Vagina (tissue), 2 donors: ENCODE measurements at regions not wholly inside any gene's neighbourhood (a gene's known extent, or its start where the extent isn't known, plus 50 kb on each side); places are given as distances from the start of the nearest gene placed in this dataset.

ENCODE experiments used
- DNase-seq, 2 donors: peaks; one replicate each; pipeline ENCODE4 v3.0.0-alpha.2; 2017; ENCODE audit errors: extremely low spot score in 2 of 2
- H3K27ac ChIP-seq: fragments of 200-600 bp; sonication (generic); one replicate; pipeline ENCODE4 v1.5.1; 2019
- H3K27me3 ChIP-seq: fragments of 200-600 bp; sonication (generic); one replicate; pipeline ENCODE4 v1.5.1; 2019
- H3K36me3 ChIP-seq, 2 donors: fragments of 200-600 bp; sonication (generic); one replicate each; pipeline ENCODE4 v1.5.1; 2017 to 2019
- H3K4me1 ChIP-seq: fragments of 200-600 bp; sonication (generic); one replicate; pipeline ENCODE4 v1.5.1; 2019
- H3K4me3 ChIP-seq, 2 donors: fragments of 200-600 bp; sonication (generic); 1 replicate in 1 of 2; 2 replicates in 1 of 2; pipeline ENCODE4 v1.5.1; 2016 to 2019
- H3K9me3 ChIP-seq: fragments of 200-600 bp; sonication (generic); one replicate; pipeline ENCODE4 v1.5.1; 2019
- POLR2A ChIP-seq, 2 donors: fragments of 450-650 bp; IDR thresholded peaks; one replicate each; pipeline ENCODE4 v1.6.1; 2017; ENCODE audit warnings: antibody characterized with exemption in 2 of 2, mild to moderate bottlenecking in 2 of 2, moderate library complexity in 2 of 2
- POLR2AphosphoS5 ChIP-seq, 2 donors: sonication (generic); formaldehyde crosslinking; IDR thresholded peaks; one replicate each; pipeline ENCODE4 v1.9.0; 2017; ENCODE audit warnings: antibody characterized with exemption in 2 of 2, mild to moderate bottlenecking in 2 of 2, low read depth in 1 of 2; ENCODE audit not compliant: insufficient read depth in 1 of 2
- intact Hi-C: fragments of 100-400 bp; cut with DNase I; formaldehyde crosslinking; loops from one replicate; pipeline ENCODE4 v1.15.1; 2023
- TF ChIP-seq, protein P1 (sequence below), 3 experiments: fragments of 450-650 bp in 2 of 3; fragments of 200-600 bp in 1 of 3; sonication (generic) in 1 of 3; IDR thresholded peaks; one replicate each; pipeline ENCODE4 v1.5.1; 2017 to 2019; ENCODE audit warnings: antibody characterized with exemption in 3 of 3, mild to moderate bottlenecking in 2 of 3, moderate library complexity in 2 of 3

DNA sequence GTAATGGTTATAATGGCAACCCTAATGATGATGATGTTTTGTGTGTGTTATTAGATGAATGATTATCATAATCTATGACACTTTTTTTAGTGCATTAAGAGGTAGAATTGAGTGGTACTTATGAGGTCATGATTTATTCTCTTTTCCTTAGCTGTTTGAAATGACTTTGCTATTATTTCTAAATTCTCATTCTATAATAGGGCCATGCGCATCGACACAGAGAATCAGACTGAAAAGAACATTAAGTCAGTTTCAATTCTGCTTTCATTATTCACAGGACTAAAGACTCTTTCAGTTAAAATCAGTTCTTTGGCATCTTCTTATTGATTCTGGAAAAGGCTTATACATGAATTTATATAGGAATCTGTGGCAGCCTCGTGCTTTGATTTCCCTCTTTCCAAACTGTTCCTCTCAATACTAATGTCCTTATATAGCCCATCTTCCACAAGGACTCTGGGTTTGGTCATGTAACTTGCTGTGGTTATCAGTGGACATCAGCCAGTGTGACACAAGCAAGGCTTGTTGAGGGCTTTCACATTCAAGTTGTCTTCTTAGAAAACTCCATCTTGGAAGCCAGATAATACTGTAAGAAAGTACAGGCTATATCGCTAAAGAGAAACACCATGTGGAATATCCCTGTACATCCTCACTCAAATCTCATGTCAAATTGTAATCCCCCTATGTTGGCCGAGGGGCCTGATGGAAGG, 140.3 kb upstream of the CHD1 start:
- Histone ChIP-seq H3K36me3 (no peaks in the 10 kb centered on the region), H3K27ac (no peak overlapping the region), H3K9me3 (no peaks in the 10 kb centered on the region), H3K4me1 (no peaks in the 10 kb centered on the region), H3K4me3 (no peak overlapping the region), H3K27me3 (no peaks in the 10 kb centered on the region)
- no peak for DNase-seq
- intact Hi-C loops, result no loop called here
- TF ChIP-seq POLR2A (IDR thresholded peaks at IDR 0.05) (no peak), POLR2AphosphoS5 (IDR thresholded peaks at IDR 0.05; ENCODE audit: insufficient read depth in 1 of 2, low read depth in 1 of 2) (no peak)
- TF ChIP-seq, protein P1, sequence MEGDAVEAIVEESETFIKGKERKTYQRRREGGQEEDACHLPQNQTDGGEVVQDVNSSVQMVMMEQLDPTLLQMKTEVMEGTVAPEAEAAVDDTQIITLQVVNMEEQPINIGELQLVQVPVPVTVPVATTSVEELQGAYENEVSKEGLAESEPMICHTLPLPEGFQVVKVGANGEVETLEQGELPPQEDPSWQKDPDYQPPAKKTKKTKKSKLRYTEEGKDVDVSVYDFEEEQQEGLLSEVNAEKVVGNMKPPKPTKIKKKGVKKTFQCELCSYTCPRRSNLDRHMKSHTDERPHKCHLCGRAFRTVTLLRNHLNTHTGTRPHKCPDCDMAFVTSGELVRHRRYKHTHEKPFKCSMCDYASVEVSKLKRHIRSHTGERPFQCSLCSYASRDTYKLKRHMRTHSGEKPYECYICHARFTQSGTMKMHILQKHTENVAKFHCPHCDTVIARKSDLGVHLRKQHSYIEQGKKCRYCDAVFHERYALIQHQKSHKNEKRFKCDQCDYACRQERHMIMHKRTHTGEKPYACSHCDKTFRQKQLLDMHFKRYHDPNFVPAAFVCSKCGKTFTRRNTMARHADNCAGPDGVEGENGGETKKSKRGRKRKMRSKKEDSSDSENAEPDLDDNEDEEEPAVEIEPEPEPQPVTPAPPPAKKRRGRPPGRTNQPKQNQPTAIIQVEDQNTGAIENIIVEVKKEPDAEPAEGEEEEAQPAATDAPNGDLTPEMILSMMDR (IDR thresholded peaks at IDR 0.05), result no peak

DNA sequence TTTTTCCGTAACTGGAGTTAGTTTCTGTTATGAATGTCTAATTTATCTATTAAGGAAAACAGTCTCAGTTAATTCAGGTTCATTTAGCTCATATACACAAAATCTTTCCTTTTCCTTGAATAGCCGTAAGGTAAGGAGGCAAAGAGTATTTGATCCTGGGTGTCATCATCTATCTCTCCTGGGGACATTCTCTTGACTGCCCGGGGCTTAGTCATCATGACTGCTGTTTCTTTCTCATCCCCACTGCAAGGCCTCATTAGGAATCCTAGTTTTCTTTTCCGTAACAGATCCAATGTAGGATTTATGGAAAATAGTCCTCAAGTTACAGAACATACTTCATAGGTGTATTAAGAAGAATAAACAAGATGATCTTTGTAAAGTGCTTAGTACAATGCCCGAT, 134.9 kb upstream of the CHD1 start:
- H3K36me3 ChIP-seq, result no peaks in the 10 kb centered on the region
- H3K4me3 ChIP-seq, result no peak overlapping the region
- intact Hi-C loops, result no loop called here
- H3K27ac ChIP-seq, result no peak overlapping the region
- H3K27me3 ChIP-seq, result no peaks in the 10 kb centered on the region
- no peak for DNase-seq
- H3K4me1 ChIP-seq, result peaks cover 24% of the 10 kb centered on the region
- TF ChIP-seq, protein P1 (IDR thresholded peaks at IDR 0.05), result no peak
- no peak for TF ChIP-seq POLR2A (IDR thresholded peaks at IDR 0.05)
- no peak for TF ChIP-seq POLR2AphosphoS5 (IDR thresholded peaks at IDR 0.05; ENCODE audit: insufficient read depth in 1 of 2, low read depth in 1 of 2)
- no peaks in the 10 kb centered on the region for H3K9me3 ChIP-seq

DNA sequence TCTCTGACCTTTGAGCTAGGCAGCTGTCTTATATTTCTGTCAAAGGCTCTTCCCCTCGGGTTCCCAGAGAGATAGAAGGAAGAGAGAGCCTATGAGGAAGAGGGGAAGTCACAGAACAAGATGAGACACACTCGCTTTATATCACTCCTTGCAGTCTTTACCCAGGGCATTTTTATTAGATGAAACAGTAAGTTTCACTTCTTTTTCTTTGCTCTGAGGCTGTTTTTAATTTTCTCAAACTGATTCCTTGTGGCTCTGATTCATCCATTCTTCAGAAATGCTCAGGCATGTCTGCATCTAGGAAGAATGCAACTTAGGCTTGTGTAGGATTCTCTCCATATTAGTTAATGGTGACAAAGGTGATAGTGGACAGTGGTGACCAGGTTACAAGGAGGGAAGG, 132.9 kb upstream of the CHD1 start:
- DNase-seq, result no peak
- Histone ChIP-seq H3K36me3 (no peaks in the 10 kb centered on the region), H3K4me1 (peaks cover 24% of the 10 kb centered on the region), H3K27ac (no peak overlapping the region), H3K27me3 (no peaks in the 10 kb centered on the region), H3K4me3 (no peak overlapping the region), H3K9me3 (no peaks in the 10 kb centered on the region)
- intact Hi-C loops, result no loop called here
- TF ChIP-seq, protein P1 (IDR thresholded peaks at IDR 0.05), result no peak
- TF ChIP-seq POLR2AphosphoS5 (IDR thresholded peaks at IDR 0.05; ENCODE audit: insufficient read depth in 1 of 2, low read depth in 1 of 2) (no peak), POLR2A (IDR thresholded peaks at IDR 0.05) (no peak)

DNA sequence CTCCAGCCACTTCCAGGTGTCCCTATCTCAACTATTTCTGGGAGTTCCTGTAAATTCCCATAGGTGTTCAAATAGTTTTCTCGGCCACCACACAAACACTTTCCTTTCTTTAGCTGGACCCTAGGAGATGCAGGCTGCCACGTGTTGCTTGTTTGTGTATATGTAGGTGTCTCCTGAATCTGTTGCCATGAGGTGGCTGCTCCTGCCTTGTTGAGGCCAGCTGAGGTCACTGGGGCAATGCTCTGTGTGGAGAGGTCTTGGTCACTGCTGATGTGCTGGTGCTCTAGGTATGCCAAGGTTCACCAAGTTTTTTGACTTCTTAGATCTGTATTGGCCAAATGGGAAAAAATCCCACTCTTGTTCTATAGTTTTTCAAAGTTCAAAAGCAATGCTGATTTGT, 132.5 kb upstream of the CHD1 start:
- H3K4me1 ChIP-seq, result peaks cover 24% of the 10 kb centered on the region
- H3K36me3 ChIP-seq, result no peaks in the 10 kb centered on the region
- no peak overlapping the region for H3K27ac ChIP-seq
- TF ChIP-seq, protein P1 (IDR thresholded peaks at IDR 0.05), result no peak
- no peak for TF ChIP-seq POLR2A (IDR thresholded peaks at IDR 0.05)
- TF ChIP-seq POLR2AphosphoS5 (IDR thresholded peaks at IDR 0.05; ENCODE audit: insufficient read depth in 1 of 2, low read depth in 1 of 2), result no peak
- H3K27me3 ChIP-seq, result no peaks in the 10 kb centered on the region
- intact Hi-C loops, result no loop called here
- DNase-seq, result no peak
- no peak overlapping the region for H3K4me3 ChIP-seq
- no peaks in the 10 kb centered on the region for H3K9me3 ChIP-seq
